H1 (cell line): ENCODE measurements at regions not wholly inside any gene's neighbourhood (a gene's known extent, or its start where the extent isn't known, plus 50 kb on each side); places are given as distances from the start of the nearest gene placed in this dataset.

Source experiments
- CHD2 ChIP-seq: IDR thresholded peaks from 2 replicates; pipeline ENCODE4 v1.6.1; 2012; ENCODE audit warnings: low read length, improper control_type of control experiment
- EZH2 ChIP-seq: fragments of 200-600 bp; sonication (generic); IDR thresholded peaks from 2 replicates; pipeline ENCODE4 v1.7.1; 2012; ENCODE audit warnings: low read depth, mild to moderate bottlenecking, moderate library complexity, low read length, inconsistent platforms; ENCODE audit not compliant: severe bottlenecking
- JUN ChIP-seq: IDR thresholded peaks from 2 replicates; pipeline ENCODE4 v1.6.1; 2011; ENCODE audit warnings: low read depth, mild to moderate bottlenecking, improper control_type of control experiment, low read length
- KDM5A ChIP-seq: fragments of 200-600 bp; IDR thresholded peaks from 2 replicates; pipeline ENCODE4 v1.7.1; 2012; ENCODE audit warnings: mild to moderate bottlenecking, low read length, inconsistent platforms, mixed read lengths
- POLR2A ChIP-seq, 2 experiments: IDR thresholded peaks; 1 replicate in 1 of 2; 2 replicates in 1 of 2; pipeline ENCODE4 v1.6.1; 2011; ENCODE audit warnings: low read depth in 2 of 2, low read length in 2 of 2, mild to moderate bottlenecking in 2 of 2; ENCODE audit errors: control extremely low read depth in 1 of 2
- SIN3A ChIP-seq, 2 experiments: IDR thresholded peaks in 1 of 2; conservative IDR thresholded peaks in 1 of 2; 2 replicates each; pipeline ENCODE4 v1.6.1; 2011 to 2012; ENCODE audit warnings: low read length in 2 of 2, improper control_type of control experiment in 1 of 2, low read depth in 1 of 2, mild to moderate bottlenecking in 1 of 2
- TBP ChIP-seq: IDR thresholded peaks from 2 replicates; pipeline ENCODE4 v1.6.1; 2011; ENCODE audit warnings: low read depth, low read length, improper control_type of control experiment
- TF ChIP-seq, protein P1 (sequence below), 3 experiments: IDR thresholded peaks; 1 replicate in 2 of 3; 2 replicates in 1 of 3; pipeline versions ENCODE4 v1.5.1 to v1.6.1; 2011; ENCODE audit warnings: low read length in 3 of 3, mild to moderate bottlenecking in 3 of 3, inconsistent platforms in 2 of 3, low read depth in 1 of 3, moderate library complexity in 1 of 3; ENCODE audit not compliant: insufficient read depth in 1 of 3; ENCODE audit errors: control extremely low read depth in 1 of 3

DNA sequence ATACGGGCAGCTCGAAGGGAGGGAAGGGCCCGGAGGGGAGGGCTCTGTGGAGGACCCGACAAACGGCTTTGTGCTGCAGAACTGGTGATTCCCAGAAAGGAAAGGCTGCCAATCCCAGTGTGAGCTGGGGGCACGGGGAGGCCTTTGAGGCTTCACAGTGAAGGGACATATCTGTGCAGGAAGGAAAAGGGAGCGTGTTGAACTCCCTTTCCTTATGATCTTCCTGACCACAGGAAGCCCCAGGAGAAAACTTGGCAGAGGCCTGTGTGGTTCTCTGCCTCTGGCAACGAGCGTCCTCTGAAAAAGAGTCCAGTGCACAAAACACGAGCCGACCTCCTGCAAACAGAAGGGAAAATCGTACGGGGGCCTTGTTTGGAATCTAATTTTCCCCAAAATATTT lies 683.5 kb upstream of the SALL3 start (continued):
- TF ChIP-seq, protein P1, sequence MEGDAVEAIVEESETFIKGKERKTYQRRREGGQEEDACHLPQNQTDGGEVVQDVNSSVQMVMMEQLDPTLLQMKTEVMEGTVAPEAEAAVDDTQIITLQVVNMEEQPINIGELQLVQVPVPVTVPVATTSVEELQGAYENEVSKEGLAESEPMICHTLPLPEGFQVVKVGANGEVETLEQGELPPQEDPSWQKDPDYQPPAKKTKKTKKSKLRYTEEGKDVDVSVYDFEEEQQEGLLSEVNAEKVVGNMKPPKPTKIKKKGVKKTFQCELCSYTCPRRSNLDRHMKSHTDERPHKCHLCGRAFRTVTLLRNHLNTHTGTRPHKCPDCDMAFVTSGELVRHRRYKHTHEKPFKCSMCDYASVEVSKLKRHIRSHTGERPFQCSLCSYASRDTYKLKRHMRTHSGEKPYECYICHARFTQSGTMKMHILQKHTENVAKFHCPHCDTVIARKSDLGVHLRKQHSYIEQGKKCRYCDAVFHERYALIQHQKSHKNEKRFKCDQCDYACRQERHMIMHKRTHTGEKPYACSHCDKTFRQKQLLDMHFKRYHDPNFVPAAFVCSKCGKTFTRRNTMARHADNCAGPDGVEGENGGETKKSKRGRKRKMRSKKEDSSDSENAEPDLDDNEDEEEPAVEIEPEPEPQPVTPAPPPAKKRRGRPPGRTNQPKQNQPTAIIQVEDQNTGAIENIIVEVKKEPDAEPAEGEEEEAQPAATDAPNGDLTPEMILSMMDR (IDR thresholded peaks at IDR 0.05; ENCODE audit: control extremely low read depth in 1 of 3, insufficient read depth in 1 of 3, low read depth in 1 of 3, low read length in 3 of 3) = no peak
- TF ChIP-seq CHD2 (no peak), POLR2A (IDR thresholded peaks at IDR 0.05; ENCODE audit: control extremely low read depth in 1 of 2, low read depth in 2 of 2, low read length in 2 of 2) (no peak), TBP (no peak), KDM5A (no peak), SIN3A (conservative IDR thresholded peaks at IDR 0.05 in 1 of 2, IDR thresholded peaks at IDR 0.05 in 1 of 2; ENCODE audit: low read depth in 1 of 2, low read length in 2 of 2) (no peak), JUN (no peak), EZH2 (no peak)
